ENCODE measurements at regions not wholly inside any gene's neighbourhood (a gene's known extent, or its start where the extent isn't known, plus 50 kb on each side); places are given as distances from the start of the nearest gene placed in this dataset.
A peak's percentile ranks its signal among the peaks of the same experiment; 100 is the strongest.

DNA sequence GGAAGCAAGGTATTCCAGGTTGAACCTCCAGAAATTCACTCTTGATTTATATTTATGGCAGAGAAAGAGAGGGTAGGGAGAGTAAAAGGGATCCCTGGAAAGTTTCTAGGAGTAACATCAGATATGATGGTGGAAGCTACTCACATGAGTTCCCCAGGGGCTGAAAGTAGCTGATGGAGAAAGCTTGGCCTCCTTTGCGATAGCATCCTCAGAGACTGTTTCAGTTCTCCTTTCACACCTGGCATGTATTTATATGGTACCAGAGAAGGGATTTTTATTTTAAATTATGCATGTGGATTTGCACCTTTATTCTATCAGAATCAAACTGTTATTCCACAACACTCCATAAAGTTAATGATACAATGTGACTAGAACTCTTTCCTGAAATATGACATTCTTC lies 126.3 kb upstream of the OSR1 start:
- DNase-seq (ENCODE audit: low read depth, low spot score): no peak
- H3K36me3 ChIP-seq (ENCODE audit: control insufficient read depth in 2 of 2, insufficient read depth in 2 of 2, low read length in 1 of 2): no peaks in the 10 kb centered on the region
- TF ChIP-seq, protein P1, sequence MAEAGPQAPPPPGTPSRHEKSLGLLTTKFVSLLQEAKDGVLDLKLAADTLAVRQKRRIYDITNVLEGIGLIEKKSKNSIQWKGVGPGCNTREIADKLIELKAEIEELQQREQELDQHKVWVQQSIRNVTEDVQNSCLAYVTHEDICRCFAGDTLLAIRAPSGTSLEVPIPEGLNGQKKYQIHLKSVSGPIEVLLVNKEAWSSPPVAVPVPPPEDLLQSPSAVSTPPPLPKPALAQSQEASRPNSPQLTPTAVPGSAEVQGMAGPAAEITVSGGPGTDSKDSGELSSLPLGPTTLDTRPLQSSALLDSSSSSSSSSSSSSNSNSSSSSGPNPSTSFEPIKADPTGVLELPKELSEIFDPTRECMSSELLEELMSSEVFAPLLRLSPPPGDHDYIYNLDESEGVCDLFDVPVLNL (IDR thresholded peaks at IDR 0.05; ENCODE audit: low read depth, low read length): no peak
- peak; percentile 62; the same call in 1 of the 2 replicates for TF ChIP-seq SPI1 (IDR thresholded peaks at IDR 0.05; ENCODE audit: borderline replicate concordance, insufficient read depth, low read depth, low read length)
- TF ChIP-seq ATF7 (IDR thresholded peaks at IDR 0.05; ENCODE audit: low read depth): no peak
- no peak for TF ChIP-seq RAD21 (IDR thresholded peaks at IDR 0.05; ENCODE audit: insufficient read depth, low read depth, low read length)
- WGBS (ENCODE audit: insufficient coverage, insufficient replicate concordance, low lambda C conversion rate, missing lambda C conversion rate): 35% methylated on average over 1 of the region's 1 CpG
- in situ Hi-C loops (cut with MboI): no loop called here
- SMC1A ChIA-PET (ENCODE audit: uncharacterized antibody, unreplicated experiment): no interaction called here
- no peaks in the 10 kb centered on the region for H3K79me2 ChIP-seq (ENCODE audit: control insufficient read depth, insufficient read depth, low read length)
- no peaks in the 10 kb centered on the region for H3K9me3 ChIP-seq (replicated peaks; ENCODE audit: control insufficient read depth, insufficient read depth, low read length)
- intact Hi-C loops (cut with micrococcal nuclease; ENCODE audit: unreplicated experiment): no loop called here
- H3K9ac ChIP-seq (ENCODE audit: control insufficient read depth, insufficient read depth, low read length): no peak overlapping the region
- no peak for FAIRE-seq
- H3K27me3 ChIP-seq (replicated peaks in 1 of 2; ENCODE audit: control insufficient read depth in 2 of 2, insufficient read depth in 2 of 2, low read length in 1 of 2): no peaks in the 10 kb centered on the region
- H3K4me1 ChIP-seq (ENCODE audit: control insufficient read depth, insufficient read depth, low read length): no peaks in the 10 kb centered on the region
- no peaks in the 10 kb centered on the region for H4K20me1 ChIP-seq (ENCODE audit: control insufficient read depth, insufficient read depth)
- ATAC-seq: peak; percentile 72
- RAD21 ChIA-PET (ENCODE audit: unreplicated experiment): no interaction called here
- H3K27ac ChIP-seq (ENCODE audit: control insufficient read depth, insufficient read depth): no peak overlapping the region
- CTCF ChIA-PET: no interaction called here
- POLR2A ChIA-PET: no interaction called here
- no peak overlapping the region for H3K4me3 ChIP-seq
- H3K4me2 ChIP-seq (ENCODE audit: control insufficient read depth, insufficient read depth): no peak overlapping the region
- H2AFZ ChIP-seq (ENCODE audit: control insufficient read depth, low read depth, low read length): no peak overlapping the region
- no TSS peak for BruUV-seq (replicated peaks)

DNA sequence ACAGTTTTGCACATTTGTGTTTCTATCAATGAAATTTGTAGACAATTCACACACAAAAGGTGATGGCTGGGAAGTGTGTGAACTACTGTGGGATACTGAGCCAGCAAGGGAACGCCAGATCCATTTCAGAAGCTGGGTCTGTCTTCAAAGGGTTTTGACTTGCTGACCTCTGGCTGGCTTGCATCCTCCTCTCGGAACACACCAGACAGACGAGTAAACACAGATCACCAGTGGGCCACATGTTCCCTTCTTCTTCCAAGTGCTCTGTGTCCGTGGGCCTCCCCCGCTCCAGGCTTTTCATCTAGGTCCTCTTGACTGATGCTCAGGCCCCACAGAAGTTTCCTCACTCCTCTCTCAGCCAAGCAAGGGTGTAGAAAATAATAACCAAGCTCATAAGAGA lies 122.2 kb upstream of the OSR1 start:
- in situ Hi-C loops (cut with MboI): no loop called here
- TF ChIP-seq RAD51 (IDR thresholded peaks at IDR 0.05) (no peak), ASH2L (IDR thresholded peaks at IDR 0.05; ENCODE audit: borderline replicate concordance, low read depth) (no peak), SMAD5 (IDR thresholded peaks at IDR 0.05; ENCODE audit: low read depth) (no peak), TCF3 (IDR thresholded peaks at IDR 0.05; ENCODE audit: borderline replicate concordance, insufficient read depth, low read depth, low read length) (no peak), TCF7 (IDR thresholded peaks at IDR 0.05; ENCODE audit: borderline replicate concordance) (no peak), HDAC6 (IDR thresholded peaks at IDR 0.05; ENCODE audit: unreplicated experiment) (no peak), CBX5 (IDR thresholded peaks at IDR 0.05; ENCODE audit: low read depth) (no peak), POLR2A (IDR thresholded peaks at IDR 0.05; ENCODE audit: low read depth, low read length) (no peak), SPI1 (IDR thresholded peaks at IDR 0.05; ENCODE audit: borderline replicate concordance, insufficient read depth, low read depth, low read length) (no peak)
- TF ChIP-seq, protein P2, sequence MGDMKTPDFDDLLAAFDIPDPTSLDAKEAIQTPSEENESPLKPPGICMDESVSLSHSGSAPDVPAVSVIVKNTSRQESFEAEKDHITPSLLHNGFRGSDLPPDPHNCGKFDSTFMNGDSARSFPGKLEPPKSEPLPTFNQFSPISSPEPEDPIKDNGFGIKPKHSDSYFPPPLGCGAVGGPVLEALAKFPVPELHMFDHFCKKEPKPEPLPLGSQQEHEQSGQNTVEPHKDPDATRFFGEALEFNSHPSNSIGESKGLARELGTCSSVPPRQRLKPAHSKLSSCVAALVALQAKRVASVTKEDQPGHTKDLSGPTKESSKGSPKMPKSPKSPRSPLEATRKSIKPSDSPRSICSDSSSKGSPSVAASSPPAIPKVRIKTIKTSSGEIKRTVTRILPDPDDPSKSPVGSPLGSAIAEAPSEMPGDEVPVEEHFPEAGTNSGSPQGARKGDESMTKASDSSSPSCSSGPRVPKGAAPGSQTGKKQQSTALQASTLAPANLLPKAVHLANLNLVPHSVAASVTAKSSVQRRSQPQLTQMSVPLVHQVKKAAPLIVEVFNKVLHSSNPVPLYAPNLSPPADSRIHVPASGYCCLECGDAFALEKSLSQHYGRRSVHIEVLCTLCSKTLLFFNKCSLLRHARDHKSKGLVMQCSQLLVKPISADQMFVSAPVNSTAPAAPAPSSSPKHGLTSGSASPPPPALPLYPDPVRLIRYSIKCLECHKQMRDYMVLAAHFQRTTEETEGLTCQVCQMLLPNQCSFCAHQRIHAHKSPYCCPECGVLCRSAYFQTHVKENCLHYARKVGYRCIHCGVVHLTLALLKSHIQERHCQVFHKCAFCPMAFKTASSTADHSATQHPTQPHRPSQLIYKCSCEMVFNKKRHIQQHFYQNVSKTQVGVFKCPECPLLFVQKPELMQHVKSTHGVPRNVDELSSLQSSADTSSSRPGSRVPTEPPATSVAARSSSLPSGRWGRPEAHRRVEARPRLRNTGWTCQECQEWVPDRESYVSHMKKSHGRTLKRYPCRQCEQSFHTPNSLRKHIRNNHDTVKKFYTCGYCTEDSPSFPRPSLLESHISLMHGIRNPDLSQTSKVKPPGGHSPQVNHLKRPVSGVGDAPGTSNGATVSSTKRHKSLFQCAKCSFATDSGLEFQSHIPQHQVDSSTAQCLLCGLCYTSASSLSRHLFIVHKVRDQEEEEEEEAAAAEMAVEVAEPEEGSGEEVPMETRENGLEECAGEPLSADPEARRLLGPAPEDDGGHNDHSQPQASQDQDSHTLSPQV (IDR thresholded peaks at IDR 0.05): no peak
- TF ChIP-seq, protein P3, sequence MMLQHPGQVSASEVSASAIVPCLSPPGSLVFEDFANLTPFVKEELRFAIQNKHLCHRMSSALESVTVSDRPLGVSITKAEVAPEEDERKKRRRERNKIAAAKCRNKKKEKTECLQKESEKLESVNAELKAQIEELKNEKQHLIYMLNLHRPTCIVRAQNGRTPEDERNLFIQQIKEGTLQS (IDR thresholded peaks at IDR 0.05; ENCODE audit: borderline replicate concordance, extremely low read depth, low read depth, low read length): no peak

More for the DNA sequence above, 122.2 kb upstream of the OSR1 start:
- no peak for FAIRE-seq
- Histone ChIP-seq H3K4me1 (ENCODE audit: control insufficient read depth, insufficient read depth, low read length) (no peaks in the 10 kb centered on the region), H3K4me2 (ENCODE audit: control insufficient read depth, insufficient read depth) (no peak overlapping the region), H3K27me3 (replicated peaks in 1 of 2; ENCODE audit: control insufficient read depth in 2 of 2, insufficient read depth in 2 of 2, low read length in 1 of 2) (no peaks in the 10 kb centered on the region), H3K4me3 (no peak overlapping the region), H3K9me3 (replicated peaks; ENCODE audit: control insufficient read depth, insufficient read depth, low read length) (no peaks in the 10 kb centered on the region), H2AFZ (ENCODE audit: control insufficient read depth, low read depth, low read length) (no peak overlapping the region), H3K79me2 (ENCODE audit: control insufficient read depth, insufficient read depth, low read length) (no peaks in the 10 kb centered on the region), H3K27ac (ENCODE audit: control insufficient read depth, insufficient read depth) (no peak overlapping the region), H3K9ac (ENCODE audit: control insufficient read depth, insufficient read depth, low read length) (no peak overlapping the region), H3K36me3 (ENCODE audit: control insufficient read depth in 2 of 2, insufficient read depth in 2 of 2, low read length in 1 of 2) (no peaks in the 10 kb centered on the region), H4K20me1 (ENCODE audit: control insufficient read depth, insufficient read depth) (no peaks in the 10 kb centered on the region)
- no TSS peak for BruUV-seq (replicated peaks)
- intact Hi-C loops (cut with micrococcal nuclease; ENCODE audit: unreplicated experiment): no loop called here
- WGBS (ENCODE audit: insufficient coverage, insufficient replicate concordance, low lambda C conversion rate, missing lambda C conversion rate): 28% methylated on average over 5 of the region's 5 CpGs
- ATAC-seq: no peak
- ChIA-PET POLR2A (no interaction called here), SMC1A (ENCODE audit: uncharacterized antibody, unreplicated experiment) (no interaction called here), RAD21 (ENCODE audit: unreplicated experiment) (no interaction called here), CTCF (no interaction called here)
- DNase-seq (ENCODE audit: low read depth, low spot score): no peak

All from GM12878 (cell line).